ENCODE measurements at regions not wholly inside any gene's neighbourhood (a gene's known extent, or its start where the extent isn't known, plus 50 kb on each side); places are given as distances from the start of the nearest gene placed in this dataset.

DNA sequence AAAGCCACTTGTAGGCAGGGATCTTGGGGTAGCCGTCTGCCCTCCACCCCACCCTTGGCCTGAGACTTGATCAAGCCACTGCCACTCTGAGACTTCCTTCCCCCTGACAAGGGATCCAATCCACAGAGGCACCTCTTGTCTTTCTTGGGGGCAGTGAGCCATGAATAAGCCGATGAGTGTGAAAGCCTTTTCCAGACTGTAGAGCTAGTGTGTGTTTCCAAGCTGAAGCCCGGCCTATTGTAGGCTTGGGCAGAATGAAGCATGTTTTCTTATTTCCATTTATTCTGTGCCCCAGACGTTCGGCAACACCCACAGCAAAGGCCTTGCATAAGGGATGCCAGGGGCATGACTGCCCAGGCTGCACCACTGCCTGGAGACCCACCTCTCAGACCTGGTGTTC lies 991.6 kb downstream of the BCL11B start:
- Histone ChIP-seq H3K36me3 (no peaks in the 10 kb centered on the region), H3K27me3 (ENCODE audit: insufficient read depth, low read depth, severe bottlenecking) (peaks cover 64% of the 10 kb centered on the region), H3K4me3 (ENCODE audit: low read depth, low read length) (no peak overlapping the region), H3K27ac (no peak overlapping the region), H3K9me3 (ENCODE audit: severe bottlenecking) (no peaks in the 10 kb centered on the region)
- TF ChIP-seq, protein P1, sequence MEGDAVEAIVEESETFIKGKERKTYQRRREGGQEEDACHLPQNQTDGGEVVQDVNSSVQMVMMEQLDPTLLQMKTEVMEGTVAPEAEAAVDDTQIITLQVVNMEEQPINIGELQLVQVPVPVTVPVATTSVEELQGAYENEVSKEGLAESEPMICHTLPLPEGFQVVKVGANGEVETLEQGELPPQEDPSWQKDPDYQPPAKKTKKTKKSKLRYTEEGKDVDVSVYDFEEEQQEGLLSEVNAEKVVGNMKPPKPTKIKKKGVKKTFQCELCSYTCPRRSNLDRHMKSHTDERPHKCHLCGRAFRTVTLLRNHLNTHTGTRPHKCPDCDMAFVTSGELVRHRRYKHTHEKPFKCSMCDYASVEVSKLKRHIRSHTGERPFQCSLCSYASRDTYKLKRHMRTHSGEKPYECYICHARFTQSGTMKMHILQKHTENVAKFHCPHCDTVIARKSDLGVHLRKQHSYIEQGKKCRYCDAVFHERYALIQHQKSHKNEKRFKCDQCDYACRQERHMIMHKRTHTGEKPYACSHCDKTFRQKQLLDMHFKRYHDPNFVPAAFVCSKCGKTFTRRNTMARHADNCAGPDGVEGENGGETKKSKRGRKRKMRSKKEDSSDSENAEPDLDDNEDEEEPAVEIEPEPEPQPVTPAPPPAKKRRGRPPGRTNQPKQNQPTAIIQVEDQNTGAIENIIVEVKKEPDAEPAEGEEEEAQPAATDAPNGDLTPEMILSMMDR (IDR thresholded peaks at IDR 0.05; ENCODE audit: low read depth, low read length), result no peak
- no peak for DNase-seq

DNA sequence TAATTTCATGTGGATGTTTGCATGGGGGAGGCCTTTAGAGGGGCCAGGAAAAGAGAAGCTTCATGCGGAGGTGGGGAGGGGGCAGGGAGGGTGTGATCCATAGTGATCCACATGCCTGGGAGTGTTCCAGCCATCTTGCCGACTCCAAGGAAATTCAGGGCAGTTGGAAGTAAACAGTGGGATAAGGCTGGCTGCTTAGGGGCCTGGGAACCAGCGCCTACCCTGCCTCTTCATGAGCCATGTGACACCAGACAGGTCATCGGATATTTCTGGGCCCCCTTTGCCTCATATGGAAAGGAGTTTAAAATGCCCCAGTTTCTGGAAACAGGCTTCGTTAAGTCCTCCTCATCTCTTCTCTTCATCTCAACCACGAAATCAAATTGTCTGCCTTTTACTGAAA lies 983.2 kb downstream of the BCL11B start:
- no peak overlapping the region for H3K27ac ChIP-seq
- no peak overlapping the region for H3K4me3 ChIP-seq (ENCODE audit: low read depth, low read length)
- DNase-seq, result no peak
- H3K36me3 ChIP-seq, result no peaks in the 10 kb centered on the region
- TF ChIP-seq, protein P1 (IDR thresholded peaks at IDR 0.05; ENCODE audit: low read depth, low read length), result no peak
- peaks cover 58% of the 10 kb centered on the region for H3K27me3 ChIP-seq (ENCODE audit: insufficient read depth, low read depth, severe bottlenecking)
- no peaks in the 10 kb centered on the region for H3K9me3 ChIP-seq (ENCODE audit: severe bottlenecking)

DNA sequence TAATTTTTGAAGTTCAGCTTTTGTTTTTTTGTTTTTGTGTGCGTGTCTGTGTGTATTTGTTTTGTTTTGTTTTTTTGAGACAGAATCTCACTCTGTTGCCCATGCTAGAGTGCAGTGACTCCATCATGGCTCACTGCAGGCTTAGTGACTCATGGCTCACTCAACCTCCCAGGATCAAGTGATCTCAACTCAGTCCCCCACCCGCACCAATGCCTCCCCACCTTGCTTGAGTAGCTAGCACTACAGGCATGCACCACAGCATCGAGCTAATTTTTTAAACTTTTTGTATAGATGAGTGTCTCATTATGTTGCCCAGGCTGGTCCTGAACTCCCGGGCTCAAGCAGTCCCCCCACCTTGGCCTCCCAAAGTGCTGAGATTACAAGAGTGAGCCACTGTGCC lies 981.4 kb downstream of the BCL11B start:
- Histone ChIP-seq H3K4me3 (ENCODE audit: low read depth, low read length) (no peak overlapping the region), H3K27me3 (ENCODE audit: insufficient read depth, low read depth, severe bottlenecking) (peaks cover 69% of the 10 kb centered on the region), H3K27ac (no peak overlapping the region), H3K9me3 (ENCODE audit: severe bottlenecking) (no peaks in the 10 kb centered on the region), H3K36me3 (no peaks in the 10 kb centered on the region)
- TF ChIP-seq, protein P1 (IDR thresholded peaks at IDR 0.05; ENCODE audit: low read depth, low read length), result no peak
- DNase-seq, result no peak

DNA sequence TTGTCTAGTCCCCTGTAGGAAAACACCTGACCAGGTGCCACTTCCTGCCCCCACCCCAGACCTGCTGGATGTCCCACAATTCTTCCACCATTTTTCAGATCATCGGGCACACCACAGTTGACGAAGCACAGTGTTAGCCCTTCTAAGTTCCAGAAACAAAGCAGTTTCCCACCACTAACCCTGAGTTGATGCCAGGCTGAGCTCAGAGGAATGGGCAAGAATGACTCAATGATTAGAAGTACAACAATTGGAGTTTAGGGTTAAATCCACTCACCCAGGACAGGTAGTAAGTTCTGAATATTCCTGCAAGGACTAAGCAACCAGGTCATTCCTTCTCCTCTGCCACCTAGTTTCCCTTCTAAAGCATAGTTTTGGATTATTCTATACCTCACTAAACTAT lies 979.8 kb downstream of the BCL11B start:
- no peaks in the 10 kb centered on the region for H3K36me3 ChIP-seq
- TF ChIP-seq, protein P1 (IDR thresholded peaks at IDR 0.05; ENCODE audit: low read depth, low read length), result no peak
- H3K9me3 ChIP-seq (ENCODE audit: severe bottlenecking), result no peaks in the 10 kb centered on the region
- no peak overlapping the region for H3K27ac ChIP-seq
- no peak overlapping the region for H3K4me3 ChIP-seq (ENCODE audit: low read depth, low read length)
- DNase-seq, result no peak
- H3K27me3 ChIP-seq (ENCODE audit: insufficient read depth, low read depth, severe bottlenecking), result peaks cover 76% of the 10 kb centered on the region

DNA sequence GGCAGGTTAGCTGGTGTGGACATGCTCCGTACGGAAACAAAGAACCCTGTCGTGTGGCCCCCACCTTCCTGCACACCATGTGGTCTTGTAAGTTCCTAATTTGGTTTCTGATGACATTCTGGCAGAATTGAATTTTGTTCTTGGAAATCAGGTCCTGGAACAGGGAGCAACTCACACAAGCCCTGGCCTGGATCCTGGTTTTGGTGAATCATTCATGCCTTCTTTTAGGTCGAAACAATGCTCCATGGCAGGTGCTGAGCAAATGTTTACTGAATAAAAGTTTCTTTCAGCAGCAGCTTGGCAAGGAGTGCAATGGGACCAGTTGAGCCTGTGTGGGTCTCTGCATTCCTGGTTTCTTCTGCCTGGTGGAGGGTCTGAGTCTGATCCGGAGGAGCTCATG lies 978.4 kb downstream of the BCL11B start:
- Histone ChIP-seq H3K27me3 (ENCODE audit: insufficient read depth, low read depth, severe bottlenecking) (peaks cover 69% of the 10 kb centered on the region), H3K27ac (no peak overlapping the region), H3K9me3 (ENCODE audit: severe bottlenecking) (no peaks in the 10 kb centered on the region), H3K36me3 (no peaks in the 10 kb centered on the region), H3K4me3 (ENCODE audit: low read depth, low read length) (no peak overlapping the region)
- no peak for DNase-seq
- TF ChIP-seq, protein P1 (IDR thresholded peaks at IDR 0.05; ENCODE audit: low read depth, low read length), result no peak

DNA sequence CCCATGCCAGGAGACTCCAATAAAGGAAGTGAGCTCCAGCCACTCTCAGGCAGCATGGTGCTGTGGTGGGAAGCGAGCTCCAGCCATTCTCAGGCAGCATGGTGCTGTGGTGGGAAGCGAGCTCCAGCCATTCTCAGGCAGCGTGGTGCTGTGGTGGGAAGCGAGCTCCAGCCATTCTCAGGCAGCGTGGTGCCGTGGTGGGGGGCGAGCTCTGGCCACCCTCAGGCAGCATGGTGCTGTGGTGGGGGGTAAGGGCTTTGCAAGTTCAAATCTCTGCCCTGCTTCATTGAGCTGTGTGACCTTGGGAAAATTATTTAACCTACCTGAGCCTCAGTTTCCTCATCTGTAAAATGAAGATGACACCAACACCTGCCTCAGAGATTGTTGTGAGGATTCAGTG lies 975.1 kb downstream of the BCL11B start:
- no peak overlapping the region for H3K27ac ChIP-seq
- no peak overlapping the region for H3K4me3 ChIP-seq (ENCODE audit: low read depth, low read length)
- H3K27me3 ChIP-seq (ENCODE audit: insufficient read depth, low read depth, severe bottlenecking), result peaks cover 66% of the 10 kb centered on the region
- no peaks in the 10 kb centered on the region for H3K36me3 ChIP-seq
- no peaks in the 10 kb centered on the region for H3K9me3 ChIP-seq (ENCODE audit: severe bottlenecking)
- TF ChIP-seq, protein P1 (IDR thresholded peaks at IDR 0.05; ENCODE audit: low read depth, low read length), result no peak
- no peak for DNase-seq
